AG04449 (cell line): ENCODE measurements at regions not wholly inside any gene's neighbourhood (a gene's known extent, or its start where the extent isn't known, plus 50 kb on each side); places are given as distances from the start of the nearest gene placed in this dataset.

Experiments used
- CTCF ChIA-PET: fragments of 350-600 bp; formaldehyde crosslinking; extraction: SDS; loops from one replicate; lab custom pipeline; 2021; ENCODE audit warnings: antibody characterized with exemption; lab: Yijun Ruan, JAX
- POLR2A ChIA-PET: fragments of 400-600, 350-600 bp; formaldehyde crosslinking; extraction: SDS; loops from one replicate; lab custom pipeline; 2020; ENCODE audit warnings: antibody characterized with exemption, inconsistent platforms; lab: Yijun Ruan, JAX
- DNase-seq: peaks from one replicate; pipeline ENCODE4 v3.0.0-alpha.2; 2010; ENCODE audit warnings: low read depth, low spot score
- H3K4me3 ChIP-seq: 2 replicates; pipeline ENCODE4 v1.5.1; 2011; ENCODE audit warnings: low read depth, mild to moderate bottlenecking, control low read depth, low read length
- CTCF ChIP-seq: IDR thresholded peaks from one replicate; pipeline ENCODE4 v1.5.1; 2011; ENCODE audit warnings: mild to moderate bottlenecking, moderate library complexity, low read length, control low read depth, inconsistent platforms; ENCODE audit not compliant: insufficient read depth; ENCODE audit errors: missing control alignments

- ChIA-PET POLR2A (no interaction called here), CTCF (no interaction called here)
- H3K4me3 ChIP-seq: no peak overlapping the region
- no peak for TF ChIP-seq CTCF
- no peak for DNase-seq
These were observed 758.4 kb downstream of the CDH8 start for GRCh38 chr16:61277849-61278248.

- TF ChIP-seq CTCF: no peak
- no peak for DNase-seq
- H3K4me3 ChIP-seq: no peak overlapping the region
- ChIA-PET POLR2A (no interaction called here), CTCF (no interaction called here)
These were observed 762.0 kb downstream of the CDH8 start for GRCh38 chr16:61274211-61274610.

- no peak overlapping the region for H3K4me3 ChIP-seq
- no peak for TF ChIP-seq CTCF
- DNase-seq: no peak
- POLR2A ChIA-PET: no interaction called here
- CTCF ChIA-PET: no interaction called here
These were observed 765.5 kb downstream of the CDH8 start for GRCh38 chr16:61270726-61271125.

GRCh38 chr16:61263400-61263799 is 772.8 kb downstream of the CDH8 start:
- POLR2A ChIA-PET: no interaction called here
- DNase-seq: no peak
- no peak overlapping the region for H3K4me3 ChIP-seq
- CTCF ChIA-PET: no interaction called here
- TF ChIP-seq CTCF: no peak

GRCh38 chr16:61261315-61261714 is 774.9 kb downstream of the CDH8 start:
- TF ChIP-seq CTCF: no peak
- no peak for DNase-seq
- CTCF ChIA-PET: no interaction called here
- H3K4me3 ChIP-seq: no peak overlapping the region
- POLR2A ChIA-PET: no interaction called here

- ChIA-PET CTCF (no interaction called here), POLR2A (no interaction called here)
- DNase-seq: no peak
- H3K4me3 ChIP-seq: no peak overlapping the region
- TF ChIP-seq CTCF: no peak
These were observed 789.6 kb downstream of the CDH8 start for GRCh38 chr16:61246592-61246991.
